ENCODE measurements at regions not wholly inside any gene's neighbourhood (a gene's known extent, or its start where the extent isn't known, plus 50 kb on each side); places are given as distances from the start of the nearest gene placed in this dataset.

DNA sequence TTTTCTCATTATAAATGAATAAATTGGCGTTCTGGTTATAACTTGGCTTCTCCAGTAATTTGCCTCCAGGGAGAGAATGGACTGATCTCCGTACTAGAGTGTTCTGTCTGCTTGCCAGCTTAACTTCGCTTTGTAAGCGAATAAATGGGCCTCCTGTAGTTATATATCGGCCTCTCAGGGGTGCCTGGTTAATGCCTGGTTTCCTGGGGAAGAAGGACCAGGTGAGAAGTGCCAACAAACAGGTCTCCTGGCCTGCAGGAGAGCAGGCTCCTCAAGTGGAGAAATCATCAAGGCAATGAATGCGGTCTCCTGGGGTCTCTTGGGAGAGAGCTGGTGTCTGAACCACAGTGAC, 107.4 kb upstream of the SERBP1 start:
- no peak for TF ChIP-seq POLR2AphosphoS5 (IDR thresholded peaks at IDR 0.05; ENCODE audit: low read depth, low read length)
- no peak for TF ChIP-seq POLR2A (IDR thresholded peaks at IDR 0.05; ENCODE audit: low read depth, low read length)
- no peak for TF ChIP-seq SPI1 (IDR thresholded peaks at IDR 0.05; ENCODE audit: low read depth, low read length)
- TF ChIP-seq TAF1 (IDR thresholded peaks at IDR 0.05; ENCODE audit: low read depth, low read length): no peak

All from GM12891 (cell line).